ENCODE measurements at regions not wholly inside any gene's neighbourhood (a gene's known extent, or its start where the extent isn't known, plus 50 kb on each side); places are given as distances from the start of the nearest gene placed in this dataset.

GRCh38 chr2:7588295-7588694 lies 671.1 kb downstream of the RNF144A start:
- CTCF ChIA-PET = no interaction called here
- POLR2A ChIA-PET = no interaction called here

GRCh38 chr2:7592618-7593140 lies 675.5 kb downstream of the RNF144A start:
- H3K4me1 ChIP-seq (ENCODE audit: control insufficient read depth, insufficient read depth, low read length) = no peaks in the 10 kb centered on the region
- H3K27ac ChIP-seq (ENCODE audit: extremely low read depth, low read depth, low read length) = no peak overlapping the region
- no peaks in the 10 kb centered on the region for H3K36me3 ChIP-seq (ENCODE audit: control insufficient read depth in 2 of 2, insufficient read depth in 1 of 2, low read length in 2 of 2)
- TF ChIP-seq ZFP41 (tag by site-specific recombination; IDR thresholded peaks at IDR 0.05; ENCODE audit: borderline replicate concordance) (no peak), ZNF184 (tag by site-specific recombination; IDR thresholded peaks at IDR 0.05) (no peak), ZNF37A (tag by site-specific recombination; IDR thresholded peaks at IDR 0.05) (no peak), ZFHX2 (tag by site-specific recombination; conservative IDR thresholded peaks at IDR 0.05) (no peak), ZXDB (tag by site-specific recombination; IDR thresholded peaks at IDR 0.05) (no peak), REST (tag by site-specific recombination; IDR thresholded peaks at IDR 0.05) (no peak), EGR2 (tag by site-specific recombination; IDR thresholded peaks at IDR 0.05; ENCODE audit: low read depth) (no peak), ZSCAN30 (tag by site-specific recombination; IDR thresholded peaks at IDR 0.05) (no peak), BCL11B (tag by site-specific recombination; IDR thresholded peaks at IDR 0.05; ENCODE audit: low read depth) (no peak), ZNF266 (tag by site-specific recombination; IDR thresholded peaks at IDR 0.05; ENCODE audit: low read depth) (no peak), RBAK (tag by site-specific recombination; IDR thresholded peaks at IDR 0.05) (no peak), ZNF701 (tag by site-specific recombination; IDR thresholded peaks at IDR 0.05) (no peak), ZNF843 (tag by site-specific recombination; IDR thresholded peaks at IDR 0.05) (no peak), ZNF292 (tag by site-specific recombination; IDR thresholded peaks at IDR 0.05; ENCODE audit: borderline replicate concordance, low read depth) (no peak)
- no peaks in the 10 kb centered on the region for H3K9me3 ChIP-seq (ENCODE audit: control insufficient read depth, insufficient read depth, low read depth, low read length)
- ChIA-PET CTCF (no interaction called here), POLR2A (no interaction called here)
- no peak overlapping the region for H3K4me3 ChIP-seq (ENCODE audit: low read depth, low read length)

More at GRCh38 chr2:7588295-7588694, 671.1 kb downstream of the RNF144A start:
- Histone ChIP-seq H3K4me3 (ENCODE audit: low read depth, low read length) (no peak overlapping the region), H3K27ac (ENCODE audit: extremely low read depth, low read depth, low read length) (no peak overlapping the region), H3K36me3 (ENCODE audit: control insufficient read depth in 2 of 2, insufficient read depth in 1 of 2, low read length in 2 of 2) (no peaks in the 10 kb centered on the region), H3K4me1 (ENCODE audit: control insufficient read depth, insufficient read depth, low read length) (no peaks in the 10 kb centered on the region), H3K9me3 (ENCODE audit: control insufficient read depth, insufficient read depth, low read depth, low read length) (no peaks in the 10 kb centered on the region)
- no peak for TF ChIP-seq ZBTB8A (tag by site-specific recombination; IDR thresholded peaks at IDR 0.05)
- TF ChIP-seq ZNF747 (tag by site-specific recombination; IDR thresholded peaks at IDR 0.05) = no peak
- no peak for TF ChIP-seq ZNF2 (tag by site-specific recombination; IDR thresholded peaks at IDR 0.05)
- no peak for TF ChIP-seq ZNF513 (tag by site-specific recombination; IDR thresholded peaks at IDR 0.05)
- TF ChIP-seq ZNF398 (tag by site-specific recombination; IDR thresholded peaks at IDR 0.05) = no peak
- no peak for TF ChIP-seq ZNF350 (tag by site-specific recombination; IDR thresholded peaks at IDR 0.05)
- no peak for TF ChIP-seq FEZF1 (tag by site-specific recombination; IDR thresholded peaks at IDR 0.05)
- TF ChIP-seq ZNF654 (tag by site-specific recombination; IDR thresholded peaks at IDR 0.05; ENCODE audit: low read depth) = no peak
- no peak for TF ChIP-seq ZNF530 (tag by site-specific recombination; IDR thresholded peaks at IDR 0.05; ENCODE audit: low read depth)
- no peak for TF ChIP-seq ZNF623 (tag by site-specific recombination; IDR thresholded peaks at IDR 0.05)
- no peak for TF ChIP-seq ZNF549 (tag by site-specific recombination; IDR thresholded peaks at IDR 0.05)
- TF ChIP-seq ZBTB7A (tag by site-specific recombination; IDR thresholded peaks at IDR 0.05; ENCODE audit: low read depth) = no peak
- TF ChIP-seq ZNF423 (tag by site-specific recombination; IDR thresholded peaks at IDR 0.05) = no peak
- no peak for TF ChIP-seq ZNF239 (tag by site-specific recombination; IDR thresholded peaks at IDR 0.05)
